IMR-90 (cell line): ENCODE measurements at regions not wholly inside any gene's neighbourhood (a gene's known extent, or its start where the extent isn't known, plus 50 kb on each side); places are given as distances from the start of the nearest gene placed in this dataset.

Source experiments
- ATAC-seq: fragments of 200-7000 bp; cut with Tn5 transposase; 2 replicates; pipeline ENCODE4 v1.9.1; 2020; ENCODE audit warnings: low read depth, mild to moderate bottlenecking, moderate library complexity
- BruUV-seq: library from RNA; stranded (reverse); fragments of 400-500 nt; replicated peaks from 2 replicates; lab custom pipeline; 2021; lab: Mats Ljungman, UMichigan
- CTCF ChIA-PET: fragments of 300-600 bp; formaldehyde crosslinking; extraction: SDS; loops from one replicate; lab custom pipeline; 2021; ENCODE audit warnings: antibody characterized with exemption; lab: Yijun Ruan, JAX
- POLR2A ChIA-PET: fragments of 300-600 bp; sonication (Branson Sonifier 250); formaldehyde crosslinking; loops from one replicate; lab custom pipeline; 2022; ENCODE audit warnings: antibody characterized with exemption; ENCODE audit not compliant: unreplicated experiment; lab: Charles Lee
- DNase-seq: peaks from one replicate; pipeline ENCODE4 v3.0.0; 2013
- H2AFZ ChIP-seq: replicated peaks from 2 replicates; pipeline ENCODE3; 2013; ENCODE audit warnings: low read length, mild to moderate bottlenecking; ENCODE audit not compliant: poor library complexity
- H2AK5ac ChIP-seq: 2 replicates; pipeline ENCODE4 v1.6.1; 2013; ENCODE audit warnings: low read depth, low read length, inconsistent platforms
- H2AK9ac ChIP-seq: replicated peaks from 2 replicates; pipeline ENCODE3; 2013; ENCODE audit warnings: mild to moderate bottlenecking, low read depth, low read length, moderate library complexity; ENCODE audit not compliant: poor library complexity
- H2BK120ac ChIP-seq: 2 replicates; pipeline ENCODE4 v1.6.1; 2013; ENCODE audit warnings: low read depth, low read length, inconsistent platforms
- H2BK15ac ChIP-seq: 3 replicates; pipeline ENCODE4 v1.6.1; 2013; ENCODE audit warnings: low read depth, low read length, inconsistent platforms
- H2BK20ac ChIP-seq: 2 replicates; pipeline ENCODE4 v1.6.1; 2013; ENCODE audit warnings: low read depth, mild to moderate bottlenecking, inconsistent platforms, low read length, moderate library complexity
- H2BK5ac ChIP-seq: 2 replicates; pipeline ENCODE4 v1.6.1; 2013; ENCODE audit warnings: mild to moderate bottlenecking, low read depth, low read length, inconsistent platforms; ENCODE audit not compliant: poor library complexity, severe bottlenecking
- H3K14ac ChIP-seq: replicated peaks from 2 replicates; pipeline ENCODE4 v1.6.1; 2013; ENCODE audit warnings: low read depth, low read length, inconsistent platforms
- H3K18ac ChIP-seq: 2 replicates; pipeline ENCODE4 v1.6.1; 2013; ENCODE audit warnings: low read depth, low read length, control low read depth
- H3K23ac ChIP-seq: 2 replicates; pipeline ENCODE4 v1.6.1; 2013; ENCODE audit warnings: low read depth, low read length, inconsistent platforms
- H3K27ac ChIP-seq: 2 replicates; pipeline ENCODE4 v1.5.1; 2013; ENCODE audit warnings: mild to moderate bottlenecking, control low read depth, low read length; ENCODE audit not compliant: insufficient read depth
- H3K27me3 ChIP-seq: 2 replicates; pipeline ENCODE4 v1.6.1; 2013; ENCODE audit warnings: low read length; ENCODE audit not compliant: control insufficient read depth, insufficient read depth
- H3K36me3 ChIP-seq: 2 replicates; pipeline ENCODE4 v1.6.1; 2013; ENCODE audit warnings: low read length, mixed read lengths; ENCODE audit not compliant: control insufficient read depth, insufficient read depth
- H3K4ac ChIP-seq: 2 replicates; pipeline ENCODE4 v1.6.1; 2013; ENCODE audit warnings: low read depth, low read length, inconsistent platforms
- H3K4me1 ChIP-seq: 2 replicates; pipeline ENCODE4 v1.6.1; 2013; ENCODE audit warnings: low read length, mixed read lengths; ENCODE audit not compliant: control insufficient read depth, insufficient read depth
- H3K4me2 ChIP-seq: 2 replicates; pipeline ENCODE4 v1.6.1; 2013; ENCODE audit warnings: low read depth, mild to moderate bottlenecking, control low read depth, low read length, moderate library complexity
- H3K4me3 ChIP-seq: 2 replicates; pipeline ENCODE4 v1.5.1; 2013; ENCODE audit warnings: low read depth, mild to moderate bottlenecking, control low read depth, low read length, moderate library complexity; ENCODE audit not compliant: insufficient read depth
- H3K56ac ChIP-seq: 2 replicates; pipeline ENCODE4 v1.6.1; 2013; ENCODE audit warnings: low read length, inconsistent platforms; ENCODE audit not compliant: insufficient read depth; ENCODE audit errors: extremely low read depth
- H3K79me1 ChIP-seq, 2 experiments: 2 replicates each; pipeline ENCODE4 v1.6.1; 2013; ENCODE audit warnings: low read length in 2 of 2, inconsistent platforms in 1 of 2, low read depth in 1 of 2
- H3K9ac ChIP-seq: 2 replicates; pipeline ENCODE4 v1.6.1; 2013; ENCODE audit warnings: low read depth, low read length, control low read depth
- H3K9me1 ChIP-seq: 2 replicates; pipeline ENCODE4 v1.6.1; 2013; ENCODE audit warnings: low read length, inconsistent platforms; ENCODE audit not compliant: insufficient read depth
- H3K9me3 ChIP-seq: 2 replicates; pipeline ENCODE4 v1.6.1; 2013; ENCODE audit warnings: low read length; ENCODE audit not compliant: control insufficient read depth, insufficient read depth
- H4K20me1 ChIP-seq: 2 replicates; pipeline ENCODE4 v1.6.1; 2013; ENCODE audit warnings: low read length, inconsistent platforms; ENCODE audit not compliant: insufficient read depth
- H4K5ac ChIP-seq: 2 replicates; pipeline ENCODE4 v1.6.1; 2013; ENCODE audit warnings: mild to moderate bottlenecking, low read depth, low read length, control low read depth
- H4K8ac ChIP-seq, 2 experiments: 2 replicates each; pipeline ENCODE4 v1.6.1; 2013; ENCODE audit warnings: low read depth in 2 of 2, low read length in 2 of 2, control low read depth in 1 of 2, inconsistent platforms in 1 of 2
- H4K91ac ChIP-seq: 2 replicates; pipeline ENCODE4 v1.6.1; 2013; ENCODE audit warnings: low read depth, low read length, inconsistent platforms; ENCODE audit not compliant: insufficient read depth
- CHD1 ChIP-seq: IDR thresholded peaks from 2 replicates; pipeline ENCODE4 v1.6.1; 2012; ENCODE audit warnings: low read depth, low read length, improper control_type of control experiment
- POLR2A ChIP-seq: IDR thresholded peaks from 2 replicates; pipeline ENCODE4 v1.6.1; 2012; ENCODE audit warnings: mild to moderate bottlenecking, low read depth, low read length
- RAD21 ChIP-seq: IDR thresholded peaks from 2 replicates; pipeline ENCODE4 v1.6.1; 2012; ENCODE audit warnings: low read length, improper control_type of control experiment
- RCOR1 ChIP-seq: IDR thresholded peaks from 2 replicates; pipeline ENCODE4 v1.6.1; 2012; ENCODE audit warnings: mild to moderate bottlenecking, low read length, improper control_type of control experiment; ENCODE audit not compliant: insufficient replicate concordance
- WGBS, 2 experiments: methylation state at CpG; one replicate each; pipeline versions ENCODE4 v1.1.5 to v1.1.7; 2013; ENCODE audit warnings: missing lambda C conversion rate in 2 of 2; ENCODE audit not compliant: insufficient read length in 1 of 2; ENCODE audit errors: extremely low coverage in 2 of 2; 5-methylcytosine and 5-hydroxymethylcytosine counted together
- dilution Hi-C: fragments of 300-500 bp; cut with HindIII; formaldehyde crosslinking; loops from one replicate; pipeline ENCODE4 v1.14.3; 2018; ENCODE audit warnings: low sequenced_read_pairs; ENCODE audit not compliant: unreplicated experiment
- in situ Hi-C: fragments of 300-500 bp; cut with MboI; formaldehyde crosslinking; loops from 3 replicates; pipeline ENCODE4 v1.14.3; 2019; ENCODE audit warnings: low sequenced_read_pairs, inconsistent platforms, mixed read lengths
- intact Hi-C: fragments of 100-400 bp; cut with micrococcal nuclease; formaldehyde crosslinking; loops from 2 replicates; pipeline ENCODE4 v1.10.0; 2022

GRCh38 chr2:236656721-236657120, 87.1 kb downstream of the ACKR3 start:
- Histone ChIP-seq H3K27me3 (peaks cover 5% of the 10 kb centered on the region), H3K23ac (no peak overlapping the region), H3K9ac (no peak overlapping the region), H3K56ac (no peak overlapping the region), H3K4me2 (no peak overlapping the region), H4K5ac (no peak overlapping the region), H2BK20ac (no peak overlapping the region), H2BK120ac (no peak overlapping the region), H2AK9ac (no peak overlapping the region), H2AK5ac (no peak overlapping the region), H2BK5ac (no peak overlapping the region), H3K9me1 (no peaks in the 10 kb centered on the region), H4K91ac (no peak overlapping the region), H3K27ac (no peak overlapping the region), H3K4ac (no peak overlapping the region), H3K18ac (no peak overlapping the region), H4K8ac (no peak overlapping the region), H3K36me3 (no peaks in the 10 kb centered on the region), H3K79me1 (no peaks in the 10 kb centered on the region), H2AFZ (no peak overlapping the region), H3K4me3 (no peak overlapping the region), H3K4me1 (peaks cover 7% of the 10 kb centered on the region; the same call in 1 of the 2 replicates), H3K14ac (no peak overlapping the region), H4K20me1 (no peaks in the 10 kb centered on the region), H2BK15ac (no peak overlapping the region), H3K9me3 (peaks cover 2% of the 10 kb centered on the region; the same call in 1 of the 2 replicates)
- dilution Hi-C loops = no loop called here
- BruUV-seq = no TSS peak
- CTCF ChIA-PET = no interaction called here
- no peak for DNase-seq
- POLR2A ChIA-PET = no interaction called here
- TF ChIP-seq POLR2A (no peak), RCOR1 (no peak), CHD1 (no peak), RAD21 (no peak)
- intact Hi-C loops = no loop called here
- in situ Hi-C loops = no loop called here
- no peak for ATAC-seq
- WGBS, 2 experiments = no CpG with 5 or more reads among the region's 2 CpGs
